ENCODE measurements at regions not wholly inside any gene's neighbourhood (a gene's known extent, or its start where the extent isn't known, plus 50 kb on each side); places are given as distances from the start of the nearest gene placed in this dataset.

GRCh38 chr4:107166873-107167450 lies 130.8 kb upstream of the DKK2 start:
- H3K9me3 Mint-ChIP-seq = no peaks in the 10 kb centered on the region
- ChIA-PET CTCF (no interaction called here), POLR2A (no interaction called here)
- H3K27ac Mint-ChIP-seq = no peak overlapping the region
- H3K4me3 Mint-ChIP-seq = no peak overlapping the region
- H3K36me3 Mint-ChIP-seq (ENCODE audit: low read depth) = no peaks in the 10 kb centered on the region
- no peaks in the 10 kb centered on the region for H3K27me3 Mint-ChIP-seq
- H3K4me1 Mint-ChIP-seq = no peaks in the 10 kb centered on the region
- no peak for DNase-seq

GRCh38 chr4:107166181-107166580 lies 130.1 kb upstream of the DKK2 start:
- no peaks in the 10 kb centered on the region for H3K4me1 Mint-ChIP-seq
- no peak overlapping the region for H3K27ac Mint-ChIP-seq
- H3K36me3 Mint-ChIP-seq (ENCODE audit: low read depth) = no peaks in the 10 kb centered on the region
- no peak for DNase-seq
- H3K27me3 Mint-ChIP-seq = no peaks in the 10 kb centered on the region
- H3K9me3 Mint-ChIP-seq = no peaks in the 10 kb centered on the region
- ChIA-PET POLR2A (no interaction called here), CTCF (no interaction called here)
- H3K4me3 Mint-ChIP-seq = no peak overlapping the region

GRCh38 chr4:107164962-107165475 lies 128.9 kb upstream of the DKK2 start:
- no peak overlapping the region for H3K4me3 Mint-ChIP-seq
- CTCF ChIA-PET = no interaction called here
- no peaks in the 10 kb centered on the region for H3K4me1 Mint-ChIP-seq
- no peaks in the 10 kb centered on the region for H3K36me3 Mint-ChIP-seq (ENCODE audit: low read depth)
- H3K27ac Mint-ChIP-seq = no peak overlapping the region
- no peaks in the 10 kb centered on the region for H3K27me3 Mint-ChIP-seq
- no peaks in the 10 kb centered on the region for H3K9me3 Mint-ChIP-seq
- POLR2A ChIA-PET = no interaction called here
- DNase-seq = no peak

GRCh38 chr4:107156443-107156842 lies 120.3 kb upstream of the DKK2 start:
- CTCF ChIA-PET = no interaction called here

GRCh38 chr4:107155366-107155765 lies 119.3 kb upstream of the DKK2 start:
- no peaks in the 10 kb centered on the region for H3K27me3 Mint-ChIP-seq
- no peaks in the 10 kb centered on the region for H3K4me1 Mint-ChIP-seq
- ChIA-PET CTCF (no interaction called here), POLR2A (no interaction called here)
- H3K36me3 Mint-ChIP-seq (ENCODE audit: low read depth) = no peaks in the 10 kb centered on the region
- H3K4me3 Mint-ChIP-seq = no peak overlapping the region
- no peak overlapping the region for H3K27ac Mint-ChIP-seq
- DNase-seq = no peak
- no peaks in the 10 kb centered on the region for H3K9me3 Mint-ChIP-seq

More at GRCh38 chr4:107156443-107156842, 120.3 kb upstream of the DKK2 start:
- Mint-ChIP-seq H3K4me3 (no peak overlapping the region), H3K36me3 (ENCODE audit: low read depth) (no peaks in the 10 kb centered on the region), H3K9me3 (no peaks in the 10 kb centered on the region), H3K27ac (no peak overlapping the region), H3K4me1 (no peaks in the 10 kb centered on the region), H3K27me3 (no peaks in the 10 kb centered on the region)
- no peak for DNase-seq
- POLR2A ChIA-PET = no interaction called here

GRCh38 chr4:107153956-107154355 lies 117.8 kb upstream of the DKK2 start:
- DNase-seq = no peak
- CTCF ChIA-PET = no interaction called here
- Mint-ChIP-seq H3K4me3 (no peak overlapping the region), H3K9me3 (no peaks in the 10 kb centered on the region), H3K27ac (no peak overlapping the region), H3K36me3 (ENCODE audit: low read depth) (no peaks in the 10 kb centered on the region), H3K27me3 (no peaks in the 10 kb centered on the region), H3K4me1 (no peaks in the 10 kb centered on the region)
- POLR2A ChIA-PET = no interaction called here

- Mint-ChIP-seq H3K36me3 (ENCODE audit: low read depth) (no peaks in the 10 kb centered on the region), H3K4me1 (no peaks in the 10 kb centered on the region), H3K9me3 (no peaks in the 10 kb centered on the region), H3K27me3 (no peaks in the 10 kb centered on the region), H3K4me3 (no peak overlapping the region), H3K27ac (no peak overlapping the region)
- no peak for DNase-seq
- ChIA-PET POLR2A (no interaction called here), CTCF (no interaction called here)
These were observed 117.1 kb upstream of the DKK2 start for GRCh38 chr4:107153228-107153627.

- H3K27me3 Mint-ChIP-seq = no peaks in the 10 kb centered on the region
- no peak overlapping the region for H3K4me3 Mint-ChIP-seq
- no peaks in the 10 kb centered on the region for H3K4me1 Mint-ChIP-seq
- CTCF ChIA-PET = no interaction called here
- DNase-seq = no peak
- H3K36me3 Mint-ChIP-seq (ENCODE audit: low read depth) = no peaks in the 10 kb centered on the region
- H3K27ac Mint-ChIP-seq = no peak overlapping the region
- POLR2A ChIA-PET = no interaction called here
- H3K9me3 Mint-ChIP-seq = no peaks in the 10 kb centered on the region
These were observed 115.1 kb upstream of the DKK2 start for GRCh38 chr4:107151173-107151572.

- Mint-ChIP-seq H3K27me3 (no peaks in the 10 kb centered on the region), H3K36me3 (ENCODE audit: low read depth) (no peaks in the 10 kb centered on the region), H3K27ac (no peak overlapping the region), H3K4me1 (no peaks in the 10 kb centered on the region), H3K9me3 (no peaks in the 10 kb centered on the region), H3K4me3 (no peak overlapping the region)
- DNase-seq = no peak
- POLR2A ChIA-PET = no interaction called here
- CTCF ChIA-PET = no interaction called here
These were observed 112.8 kb upstream of the DKK2 start for GRCh38 chr4:107148904-107149303.

GRCh38 chr4:107147873-107148272 lies 111.8 kb upstream of the DKK2 start:
- Mint-ChIP-seq H3K4me1 (no peaks in the 10 kb centered on the region), H3K4me3 (no peak overlapping the region), H3K9me3 (no peaks in the 10 kb centered on the region), H3K27ac (no peak overlapping the region), H3K27me3 (no peaks in the 10 kb centered on the region), H3K36me3 (ENCODE audit: low read depth) (no peaks in the 10 kb centered on the region)
- POLR2A ChIA-PET = no interaction called here
- DNase-seq = no peak
- CTCF ChIA-PET = no interaction called here

GRCh38 chr4:107138433-107138832 lies 102.3 kb upstream of the DKK2 start:
- POLR2A ChIA-PET = no interaction called here
- H3K4me1 Mint-ChIP-seq = no peaks in the 10 kb centered on the region
- no peaks in the 10 kb centered on the region for H3K27me3 Mint-ChIP-seq
- H3K36me3 Mint-ChIP-seq (ENCODE audit: low read depth) = no peaks in the 10 kb centered on the region
- CTCF ChIA-PET = no interaction called here
- H3K27ac Mint-ChIP-seq = no peak overlapping the region
- no peaks in the 10 kb centered on the region for H3K9me3 Mint-ChIP-seq
- no peak overlapping the region for H3K4me3 Mint-ChIP-seq
- DNase-seq = no peak

- Mint-ChIP-seq H3K9me3 (no peaks in the 10 kb centered on the region), H3K36me3 (ENCODE audit: low read depth) (no peaks in the 10 kb centered on the region), H3K27ac (no peak overlapping the region), H3K27me3 (no peaks in the 10 kb centered on the region), H3K4me1 (no peaks in the 10 kb centered on the region), H3K4me3 (no peak overlapping the region)
- POLR2A ChIA-PET = no interaction called here
- no peak for DNase-seq
- CTCF ChIA-PET = no interaction called here
These were observed 98.0 kb upstream of the DKK2 start for GRCh38 chr4:107133965-107134653.

GRCh38 chr4:107131295-107131694 lies 95.2 kb upstream of the DKK2 start:
- Mint-ChIP-seq H3K4me1 (no peaks in the 10 kb centered on the region), H3K27ac (no peak overlapping the region), H3K27me3 (no peaks in the 10 kb centered on the region), H3K4me3 (no peak overlapping the region), H3K9me3 (no peaks in the 10 kb centered on the region), H3K36me3 (ENCODE audit: low read depth) (no peaks in the 10 kb centered on the region)
- no peak for DNase-seq
- ChIA-PET CTCF (no interaction called here), POLR2A (no interaction called here)

GRCh38 chr4:107130157-107130556 lies 94.0 kb upstream of the DKK2 start:
- H3K9me3 Mint-ChIP-seq = no peaks in the 10 kb centered on the region
- H3K4me3 Mint-ChIP-seq = no peak overlapping the region
- ChIA-PET POLR2A (no interaction called here), CTCF (no interaction called here)
- no peak for DNase-seq
- no peaks in the 10 kb centered on the region for H3K36me3 Mint-ChIP-seq (ENCODE audit: low read depth)
- no peak overlapping the region for H3K27ac Mint-ChIP-seq
- no peaks in the 10 kb centered on the region for H3K27me3 Mint-ChIP-seq
- no peaks in the 10 kb centered on the region for H3K4me1 Mint-ChIP-seq

Data from activated CD4-positive, alpha-beta memory T cell treated with anti-CD3 and anti-CD28 coated beads, Interleukin-2, amount 10 ng/mL, durations not matched to agents 7 days and 5 days (primary cell).